ENCODE measurements at regions not wholly inside any gene's neighbourhood (a gene's known extent, or its start where the extent isn't known, plus 50 kb on each side); places are given as distances from the start of the nearest gene placed in this dataset.

DNA sequence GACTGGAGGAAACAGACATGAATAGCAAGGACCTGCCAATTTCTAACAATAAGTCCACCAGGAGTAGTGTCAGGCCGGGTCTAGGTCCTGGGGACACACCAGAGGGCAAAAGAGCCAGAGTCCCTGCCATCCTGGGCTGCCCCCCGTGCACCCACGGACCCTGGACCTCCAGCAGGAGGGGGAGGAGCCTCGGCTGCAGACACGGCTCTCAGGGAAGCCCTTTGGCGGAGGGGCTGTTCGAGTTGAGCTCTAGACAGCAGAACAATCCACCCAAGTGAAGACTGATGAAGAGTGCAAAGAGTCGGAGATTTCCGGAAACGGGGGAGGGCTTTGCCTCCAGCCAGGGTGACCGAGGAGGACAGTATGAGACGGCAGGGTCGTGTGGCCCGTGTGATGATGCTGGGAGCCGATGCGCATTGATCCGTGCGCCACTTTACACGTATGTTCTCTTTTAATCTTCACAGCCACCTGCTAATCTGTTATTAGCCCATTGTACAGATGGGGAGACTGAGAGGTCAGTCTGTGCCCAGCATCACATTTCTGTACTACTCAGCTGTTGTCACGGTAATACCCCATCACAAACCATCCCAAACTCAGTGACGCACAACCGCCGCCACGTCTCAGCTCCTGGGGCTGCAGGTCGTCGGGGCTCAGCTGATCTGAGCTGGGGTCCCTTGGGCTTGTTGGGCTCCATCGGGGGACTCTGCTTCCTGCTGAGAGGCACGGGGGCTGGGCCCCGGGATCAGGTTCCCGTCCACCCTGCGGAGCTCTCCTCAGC lies 502.0 kb downstream of the PREX1 start:
- TF ChIP-seq, protein P1, sequence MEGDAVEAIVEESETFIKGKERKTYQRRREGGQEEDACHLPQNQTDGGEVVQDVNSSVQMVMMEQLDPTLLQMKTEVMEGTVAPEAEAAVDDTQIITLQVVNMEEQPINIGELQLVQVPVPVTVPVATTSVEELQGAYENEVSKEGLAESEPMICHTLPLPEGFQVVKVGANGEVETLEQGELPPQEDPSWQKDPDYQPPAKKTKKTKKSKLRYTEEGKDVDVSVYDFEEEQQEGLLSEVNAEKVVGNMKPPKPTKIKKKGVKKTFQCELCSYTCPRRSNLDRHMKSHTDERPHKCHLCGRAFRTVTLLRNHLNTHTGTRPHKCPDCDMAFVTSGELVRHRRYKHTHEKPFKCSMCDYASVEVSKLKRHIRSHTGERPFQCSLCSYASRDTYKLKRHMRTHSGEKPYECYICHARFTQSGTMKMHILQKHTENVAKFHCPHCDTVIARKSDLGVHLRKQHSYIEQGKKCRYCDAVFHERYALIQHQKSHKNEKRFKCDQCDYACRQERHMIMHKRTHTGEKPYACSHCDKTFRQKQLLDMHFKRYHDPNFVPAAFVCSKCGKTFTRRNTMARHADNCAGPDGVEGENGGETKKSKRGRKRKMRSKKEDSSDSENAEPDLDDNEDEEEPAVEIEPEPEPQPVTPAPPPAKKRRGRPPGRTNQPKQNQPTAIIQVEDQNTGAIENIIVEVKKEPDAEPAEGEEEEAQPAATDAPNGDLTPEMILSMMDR (IDR thresholded peaks at IDR 0.05; ENCODE audit: borderline replicate concordance, extremely low read depth, low read length, poor library complexity, severe bottlenecking): no peak
- no peak for TF ChIP-seq EZH2 (IDR thresholded peaks at IDR 0.05; ENCODE audit: borderline replicate concordance, low read depth, low read length, severe bottlenecking)
